ENCODE measurements at regions not wholly inside any gene's neighbourhood (a gene's known extent, or its start where the extent isn't known, plus 50 kb on each side); places are given as distances from the start of the nearest gene placed in this dataset.

GRCh38 chr15:70309716-70310115 lies 212.0 kb upstream of the TLE3 start:
- Histone ChIP-seq H3K36me3 (ENCODE audit: control insufficient read depth, insufficient read depth, low read length) (no peaks in the 10 kb centered on the region), H2AFZ (ENCODE audit: low read depth, low read length) (no peak overlapping the region), H3K4me2 (ENCODE audit: insufficient read depth, low read length) (no peak overlapping the region), H3K79me2 (ENCODE audit: control insufficient read depth, insufficient read depth, low read length) (no peaks in the 10 kb centered on the region), H3K9me3 (replicated peaks; ENCODE audit: control insufficient read depth, insufficient read depth, low read depth, low read length) (no peaks in the 10 kb centered on the region), H3K9me1 (ENCODE audit: control insufficient read depth, insufficient read depth, low read length) (no peaks in the 10 kb centered on the region), H3K27ac (ENCODE audit: extremely low read depth, low read depth, low read length) (no peak overlapping the region), H3K9ac (ENCODE audit: insufficient read depth in 1 of 2, low read depth in 2 of 2, low read length in 2 of 2) (no peak overlapping the region), H4K20me1 (replicated peaks; ENCODE audit: control insufficient read depth, insufficient read depth, low read length) (no peaks in the 10 kb centered on the region; the same call in 1 of the 2 replicates), H3K4me3 (no peak overlapping the region), H3K27me3 (ENCODE audit: control insufficient read depth in 2 of 2, insufficient read depth in 2 of 2, low read length in 2 of 2) (peaks cover 8 to 18% of the 10 kb centered on the region in 2 experiments; a peak in 4 of 5 replicates), H3K4me1 (replicated peaks in 1 of 2; ENCODE audit: control insufficient read depth in 2 of 2, insufficient read depth in 2 of 2, low read length in 2 of 2) (no peaks in the 10 kb centered on the region; a peak in 2 of 5 replicates)
- ChIA-PET CTCF (ENCODE audit: low intra/inter-chr PET ratio) (no interaction called here), POLR2A (no interaction called here)
- in situ Hi-C loops (cut with MboI): no loop called here
- no peak for TF ChIP-seq ZNF589 (CRISPR knock-in tag; IDR thresholded peaks at IDR 0.05; ENCODE audit: low read depth)
- TF ChIP-seq RAD51 (IDR thresholded peaks at IDR 0.05; ENCODE audit: borderline replicate concordance, low read depth): no peak
- TF ChIP-seq ZBED1 (IDR thresholded peaks at IDR 0.05): no peak
- no peak for TF ChIP-seq RBM15 (IDR thresholded peaks at IDR 0.05; ENCODE audit: insufficient read depth, low read length)
- no peak for TF ChIP-seq ZNF436 (CRISPR knock-in tag; IDR thresholded peaks at IDR 0.05)
- no peak for TF ChIP-seq ZNF232 (CRISPR knock-in tag; IDR thresholded peaks at IDR 0.05)
- TF ChIP-seq STAG1 (CRISPR knock-in tag; IDR thresholded peaks at IDR 0.05; ENCODE audit: borderline replicate concordance): no peak
- TF ChIP-seq NR1H2 (CRISPR knock-in tag; IDR thresholded peaks at IDR 0.05): no peak
- TF ChIP-seq ZBTB17 (CRISPR knock-in tag; IDR thresholded peaks at IDR 0.05): no peak
- no peak for TF ChIP-seq U2AF2 (optimal IDR thresholded peaks at IDR 0.05; ENCODE audit: low read depth, low read length)
- FAIRE-seq (no peak), ATAC-seq (no peak), DNase-seq (ENCODE audit: extremely low read depth in 1 of 4, low spot score in 3 of 4) (no peak)
- intact Hi-C loops (cut with micrococcal nuclease): no loop called here
- BruUV-seq (replicated peaks): no TSS peak
- 0% methylated on average over 2 of the region's 4 CpGs for WGBS (ENCODE audit: insufficient coverage, low coverage, missing lambda C conversion rate)
